Left colon (tissue), 2 donors: ENCODE measurements at regions not wholly inside any gene's neighbourhood (a gene's known extent, or its start where the extent isn't known, plus 50 kb on each side); places are given as distances from the start of the nearest gene placed in this dataset.
"Not testable (repeated sequence)": the region's sequence is repeated elsewhere in the genome, so short reads cannot be mapped to it uniquely, and the experiment has no call there.

ENCODE experiments used
- ATAC-seq: fragments of 200-7000 bp; cut with Tn5 transposase; one replicate; pipeline ENCODE4 v1.9.1; 2020; ENCODE audit warnings: mild to moderate bottlenecking, moderate library complexity
- DNase-seq, 2 donors: peaks; one replicate each; pipeline ENCODE4 v3.0.0-alpha.2; 2020
- intact Hi-C, 2 donors: fragments of 100-400 bp; cut with DNase I in 1 of 2; cut with micrococcal nuclease in 1 of 2; formaldehyde crosslinking; loops; one replicate each; pipeline versions ENCODE4 v1.11.2 to v1.14.0; 2022; cut with DNase I, micrococcal nuclease
- donor health status: DM: no; HTN: no; CAD: no.
- donor health status: DM: yes; HTN: yes; CAD: no.

DNA sequence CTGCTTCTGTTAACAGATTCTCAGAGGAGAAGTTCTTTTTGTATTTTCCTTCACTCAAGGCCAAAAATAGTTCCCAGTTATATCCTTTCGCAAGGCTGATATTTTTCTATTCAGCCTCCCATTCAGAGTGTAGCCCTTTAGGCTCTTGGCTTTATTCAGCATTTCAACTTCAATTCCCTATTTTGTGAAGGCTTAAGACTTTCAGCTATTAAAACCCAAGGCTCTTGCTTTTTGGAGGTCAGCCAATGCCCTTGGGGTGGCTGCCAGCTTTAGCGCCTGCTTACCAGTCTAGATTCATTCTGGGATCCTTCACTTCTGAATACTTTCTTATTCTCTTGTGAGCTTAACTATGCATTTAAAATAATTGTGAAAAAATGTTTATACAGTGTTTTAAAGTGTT lies 57.3 kb upstream of the ADGRA3 start:
- ATAC-seq: no peak
- intact Hi-C loops: no loop called here
- peak in 1 of 2 donors; percentile 30 for DNase-seq

DNA sequence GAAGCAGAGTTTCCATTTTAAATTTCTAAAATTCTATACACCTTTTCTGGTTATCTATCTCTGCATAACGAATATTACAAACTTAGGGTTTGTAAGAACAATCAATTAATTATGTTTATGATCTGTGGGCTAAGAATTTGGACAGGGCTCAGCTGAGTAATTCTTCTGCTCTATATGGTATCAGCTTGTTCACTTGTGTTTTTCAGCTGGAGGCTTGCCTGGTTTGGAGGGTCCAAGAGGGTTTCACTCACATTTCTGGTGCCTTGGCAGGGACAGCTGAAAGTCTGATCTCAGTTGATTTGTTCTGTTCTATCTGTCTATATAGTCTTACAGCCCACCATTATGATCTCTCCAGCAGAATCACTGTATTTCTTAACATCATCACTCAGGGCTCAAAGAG lies 57.8 kb upstream of the ADGRA3 start:
- intact Hi-C loops: no loop called here
- ATAC-seq (no peak), DNase-seq (no peak)

DNA sequence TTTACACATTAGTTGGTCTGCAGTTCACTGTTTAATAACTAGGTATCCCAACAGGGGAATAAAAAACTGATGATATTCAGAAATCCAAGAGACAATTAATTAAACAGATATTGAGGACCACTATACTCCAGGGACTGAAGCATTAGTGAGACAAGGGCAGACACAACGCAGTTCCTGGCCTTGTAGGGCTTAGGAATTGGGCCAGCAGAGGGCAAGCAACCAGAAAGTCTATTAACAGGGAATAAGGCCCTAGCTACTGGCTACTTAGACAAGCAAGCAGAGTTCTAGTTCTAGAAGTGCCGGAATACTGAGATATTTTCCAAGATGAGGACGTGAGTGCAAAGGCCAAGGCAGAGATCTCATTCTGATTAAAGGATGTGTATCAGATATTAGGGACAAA lies 58.6 kb upstream of the ADGRA3 start:
- intact Hi-C loops: no loop called here
- ATAC-seq: no peak
- no peak for DNase-seq

DNA sequence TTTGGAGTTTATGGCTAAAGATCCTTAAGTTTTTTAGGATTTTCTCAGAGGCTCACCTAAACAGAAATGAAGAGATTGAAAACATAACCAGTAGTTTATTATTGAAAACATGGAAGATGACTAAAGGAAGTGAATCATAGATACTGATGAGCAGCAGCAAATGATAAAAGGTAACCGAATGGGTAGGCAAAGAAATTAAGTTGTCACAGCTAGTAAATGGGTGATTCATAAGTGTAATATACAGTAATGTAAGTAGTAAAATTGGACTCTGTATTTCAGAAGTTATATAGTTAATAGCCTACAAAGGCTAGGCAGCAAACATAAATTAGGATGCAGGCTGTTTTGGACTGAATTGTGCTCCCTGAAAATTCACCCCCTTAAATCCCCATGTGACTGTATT lies 59.0 kb upstream of the ADGRA3 start:
- ATAC-seq (peak; percentile 44), DNase-seq (no peak)
- intact Hi-C loops: no loop called here

DNA sequence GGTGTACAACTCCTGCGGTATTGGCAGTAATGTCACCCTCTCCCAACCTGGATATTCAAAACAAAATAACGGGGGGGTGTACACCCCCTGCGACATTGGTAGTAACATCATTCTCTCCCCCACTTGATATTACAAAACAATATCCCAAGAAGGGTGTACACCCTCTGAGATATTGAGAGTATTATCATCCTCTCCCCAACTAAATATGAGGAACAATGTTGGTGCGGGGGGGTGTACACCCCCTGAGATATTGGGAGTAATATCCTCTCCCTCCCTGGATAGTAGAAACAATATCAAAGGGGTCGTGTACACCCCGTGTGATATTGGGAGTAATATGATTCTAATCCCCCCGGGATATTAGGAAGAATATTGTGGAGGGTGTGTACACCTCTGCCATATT lies 71.4 kb upstream of the ADGRA3 start:
- ATAC-seq (no peak), DNase-seq (no peak)
- intact Hi-C loops: no loop called here

DNA sequence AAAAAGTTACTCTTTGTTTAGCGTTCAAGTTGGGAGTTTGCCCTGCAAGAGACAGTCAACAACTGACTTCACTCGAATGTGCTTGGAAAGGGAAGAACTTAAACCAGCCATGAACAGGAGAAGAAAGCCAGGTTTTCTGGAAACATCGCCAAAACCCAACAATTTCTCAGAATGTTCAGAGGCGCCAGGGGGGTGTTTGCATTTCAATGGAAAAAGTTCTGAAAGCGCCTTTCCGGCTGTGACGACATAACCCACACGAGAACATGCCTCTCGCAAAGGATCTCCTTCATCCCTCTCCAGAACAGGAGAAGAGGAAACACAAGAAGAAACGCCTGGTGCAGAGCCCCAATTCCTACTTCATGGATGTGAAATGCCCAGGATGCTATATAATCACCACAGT lies 78.1 kb upstream of the ADGRA3 start:
- no peak for ATAC-seq
- intact Hi-C loops: loop anchor here in 1 of 2 donors (10.0 kb wide), 1 partner anchor 179 kb away; no protein-coding TSS in a partner anchor
- no peak for DNase-seq

DNA sequence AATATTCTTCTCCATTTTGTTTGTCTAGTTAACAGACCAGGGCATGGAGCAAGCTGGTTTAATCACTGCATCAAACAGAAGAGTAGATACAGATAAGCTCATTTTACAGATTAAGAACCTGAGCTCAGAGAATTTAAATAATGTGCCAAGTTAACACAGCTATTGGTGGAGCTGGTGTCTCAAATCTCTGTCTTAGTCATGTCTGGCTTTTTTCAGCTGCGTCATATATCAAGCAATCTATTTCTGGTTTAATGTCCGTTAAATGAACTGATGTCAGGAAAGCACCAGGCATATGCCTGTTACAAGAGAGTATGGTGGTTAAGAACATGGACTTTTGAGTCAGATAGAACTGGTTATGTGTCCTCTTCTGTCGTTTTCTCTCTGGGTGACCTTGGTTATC lies 79.8 kb upstream of the ADGRA3 start:
- ATAC-seq (no peak), DNase-seq (no peak)
- intact Hi-C loops: loop anchor here in 1 of 2 donors (10.0 kb wide), 1 partner anchor 181 kb away; no protein-coding TSS in a partner anchor

DNA sequence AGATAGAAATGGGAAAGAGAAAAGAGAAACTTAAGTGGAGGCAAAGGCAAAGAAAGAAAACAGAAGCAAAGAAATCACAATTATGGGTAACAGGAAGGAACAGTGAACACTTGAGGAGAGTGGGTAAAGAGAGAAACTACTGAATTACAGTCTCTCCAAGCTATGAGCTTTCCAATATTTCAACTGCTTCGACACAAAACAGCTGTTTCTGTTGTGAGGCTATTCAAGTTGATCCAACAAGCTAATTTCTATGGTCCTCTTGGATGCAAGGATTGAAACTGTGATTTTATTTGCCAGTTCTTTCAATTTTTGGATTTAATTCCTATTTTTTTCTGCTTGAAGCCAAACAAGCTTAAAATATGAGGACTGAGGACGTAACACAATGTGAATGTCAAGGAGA lies 80.5 kb upstream of the ADGRA3 start:
- no peak for ATAC-seq
- no peak for DNase-seq
- intact Hi-C loops: loop anchor here in 1 of 2 donors (10.0 kb wide), 1 partner anchor 182 kb away; no protein-coding TSS in a partner anchor

DNA sequence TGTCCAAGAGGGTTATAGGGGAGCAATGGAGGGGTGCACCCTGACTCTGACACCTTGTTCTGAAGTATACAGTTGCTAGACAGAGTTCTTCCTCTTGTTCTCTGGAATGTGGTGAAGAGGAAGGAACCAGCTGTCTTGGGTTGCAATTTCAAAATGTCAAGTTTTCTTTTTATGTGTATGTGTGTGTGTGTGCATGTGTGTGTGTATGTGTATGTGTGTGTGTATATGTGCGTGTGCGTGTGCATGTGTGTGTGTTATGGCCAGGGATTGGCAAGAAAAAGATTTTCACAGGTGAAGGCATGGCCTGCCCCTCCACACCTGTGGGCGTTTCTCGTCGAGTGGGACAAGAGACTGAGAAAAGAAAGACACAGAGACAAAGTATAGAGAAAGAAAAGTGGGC lies 81.6 kb upstream of the ADGRA3 start:
- no peak for ATAC-seq
- DNase-seq: no peak
- intact Hi-C loops: loop anchor here in 1 of 2 donors (10.0 kb wide), 1 partner anchor 183 kb away; no protein-coding TSS in a partner anchor

DNA sequence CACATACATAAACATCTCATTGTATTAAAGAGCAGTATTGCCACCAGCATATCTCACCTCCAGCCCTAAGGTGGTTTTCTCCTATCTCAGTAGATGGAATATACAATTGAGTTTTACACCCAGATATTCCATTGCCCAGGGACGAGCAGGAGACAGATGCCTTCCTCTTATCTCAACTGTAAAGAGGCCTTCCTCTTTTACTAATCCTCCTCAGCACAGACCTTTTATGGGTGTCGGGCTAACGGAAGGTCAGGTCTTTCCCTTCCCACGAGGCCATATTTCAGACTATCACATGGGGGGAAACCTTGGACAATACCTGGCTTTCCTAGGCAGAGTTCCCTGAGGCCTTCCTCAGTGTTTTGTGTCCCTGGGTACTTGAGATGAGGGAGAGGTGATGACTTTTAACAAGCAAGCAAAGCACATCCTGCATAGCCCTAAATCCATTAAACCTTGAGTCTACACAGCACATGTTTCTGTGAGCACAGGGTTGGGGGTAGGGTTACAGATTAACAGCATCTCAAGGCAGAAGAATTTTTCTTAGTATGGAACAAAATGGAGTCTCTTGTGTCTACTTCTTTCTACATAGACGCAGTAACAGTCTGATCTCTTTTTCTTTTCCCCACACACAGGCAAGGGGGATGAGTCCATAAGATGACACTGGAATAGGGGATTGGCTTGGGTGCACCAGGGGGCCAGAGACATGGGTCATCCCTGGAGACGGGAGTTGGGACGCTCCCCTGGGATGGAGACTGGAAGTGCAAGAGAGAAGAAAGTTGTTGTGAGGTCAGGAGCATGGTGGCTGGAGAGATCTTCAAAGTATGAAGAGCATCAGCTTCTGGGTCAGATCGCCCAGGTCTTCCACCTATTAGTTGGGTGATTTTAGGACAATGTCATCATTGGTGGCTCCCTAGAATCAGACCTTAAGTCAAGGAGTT lies 82.5 kb upstream of the ADGRA3 start:
- ATAC-seq, DNase-seq: not testable (repeated sequence)
- intact Hi-C loops: loop anchor here in 1 of 2 donors (10.0 kb wide), 1 partner anchor 184 kb away; no protein-coding TSS in a partner anchor

DNA sequence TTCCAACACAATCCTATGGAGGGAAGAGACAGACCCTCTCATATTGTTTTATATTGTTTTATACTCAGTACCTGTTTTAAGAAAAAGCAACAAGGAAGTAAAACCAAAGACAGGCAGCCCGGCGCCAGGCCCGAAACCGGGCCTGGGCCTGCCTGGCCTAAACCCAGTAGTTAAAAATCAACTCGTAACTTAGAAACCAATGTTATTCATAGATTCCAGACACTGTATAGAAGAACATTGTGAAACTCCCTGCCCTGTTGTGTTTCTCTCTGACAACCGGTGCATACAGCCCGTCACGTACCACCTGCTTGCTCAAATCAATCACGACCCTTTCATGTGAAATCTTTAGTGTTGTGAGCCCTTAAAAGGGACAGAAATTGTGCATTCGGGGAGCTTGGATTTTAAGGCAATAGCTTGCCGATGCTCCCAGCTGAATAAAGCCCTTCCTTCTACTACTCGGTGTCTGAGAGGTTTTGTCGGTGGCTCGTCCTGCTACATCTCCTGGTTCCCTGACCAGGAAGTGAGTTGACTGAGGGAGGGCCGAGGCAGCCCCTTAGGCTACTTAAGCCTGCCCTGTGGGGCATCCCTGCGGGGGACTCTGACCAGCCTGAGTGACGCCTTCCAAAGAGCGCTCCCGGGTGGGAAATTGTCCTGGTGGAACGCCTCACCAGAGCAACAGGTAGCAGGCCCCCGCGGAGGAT lies 83.5 kb upstream of the ADGRA3 start:
- not testable (repeated sequence) for DNase-seq, ATAC-seq
- intact Hi-C loops: loop anchor here in 1 of 2 donors (10.0 kb wide), 1 partner anchor 185 kb away; no protein-coding TSS in a partner anchor

DNA sequence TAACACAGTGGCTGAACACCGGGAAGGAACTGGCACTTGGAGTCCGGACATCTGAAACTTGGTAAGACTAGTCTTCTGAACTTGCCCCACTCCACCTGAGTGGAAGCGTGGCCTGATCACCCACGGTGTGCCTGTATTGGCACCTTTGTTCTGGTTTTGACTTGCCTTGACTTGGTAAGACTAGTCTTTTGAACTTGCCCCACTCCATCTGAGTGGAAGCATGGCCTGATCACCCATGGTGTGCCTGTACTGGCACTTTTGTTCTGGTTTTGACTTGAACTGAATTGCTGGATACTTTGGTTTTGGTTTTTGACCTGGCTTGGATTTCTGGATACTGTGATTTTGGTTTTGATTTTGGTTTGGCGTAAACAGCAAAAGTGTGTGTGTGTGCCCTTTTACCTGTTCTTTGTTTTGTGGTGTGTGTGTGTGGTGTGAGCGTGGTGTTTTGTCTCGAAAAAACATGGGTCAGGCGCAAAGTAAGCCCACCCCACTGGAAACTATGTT lies 84.1 kb upstream of the ADGRA3 start:
- not testable (repeated sequence) for ATAC-seq

DNA sequence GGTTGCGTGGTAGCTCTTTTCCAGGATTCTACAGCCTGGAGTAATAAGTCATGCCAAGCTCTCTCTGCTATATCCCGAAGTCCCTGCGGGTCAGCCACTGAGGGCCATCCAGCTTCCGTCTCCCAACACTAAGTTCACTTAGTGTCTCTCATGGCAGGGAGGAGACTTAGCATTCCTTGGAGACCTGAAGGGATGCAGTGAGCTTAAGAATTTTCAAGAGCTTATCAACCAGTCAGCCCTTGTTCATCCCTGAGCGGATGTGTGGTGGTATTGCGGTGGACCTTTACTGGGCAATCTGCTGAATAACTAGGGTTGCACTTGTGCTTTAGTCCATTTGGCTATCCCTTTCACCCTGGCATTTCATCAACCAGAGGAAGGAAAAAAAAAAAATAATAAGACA lies 85.8 kb upstream of the ADGRA3 start:
- ATAC-seq, intact Hi-C loops, DNase-seq: not testable (repeated sequence)

More for the DNA sequence above, 84.1 kb upstream of the ADGRA3 start:
- not testable (repeated sequence) for DNase-seq
- intact Hi-C loops: loop anchor here in 1 of 2 donors (10.0 kb wide), 1 partner anchor 185 kb away; no protein-coding TSS in a partner anchor

DNA sequence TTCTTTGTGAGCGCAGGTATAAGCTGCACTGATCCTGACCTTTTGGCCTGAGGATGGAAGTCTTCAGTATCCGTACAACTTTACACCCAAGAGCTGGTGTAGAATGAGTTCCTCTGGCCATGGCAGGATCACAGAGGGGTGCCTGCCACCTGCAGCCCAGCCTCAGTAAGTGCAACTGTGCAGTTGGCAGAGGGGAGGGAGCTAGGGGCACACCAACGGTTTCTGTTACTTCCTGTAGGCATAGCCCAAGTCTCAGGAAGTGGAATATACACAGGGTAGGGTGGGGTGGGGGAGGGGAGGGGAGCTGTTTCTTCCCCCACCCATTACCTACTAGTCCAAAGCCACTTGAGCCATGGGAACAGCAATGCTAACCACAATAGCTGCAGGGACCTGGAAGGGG lies 85.4 kb upstream of the GBA3 start:
- ATAC-seq (peak; percentile 100), DNase-seq (peak; percentile 43 to 49)
- intact Hi-C loops: no loop called here

DNA sequence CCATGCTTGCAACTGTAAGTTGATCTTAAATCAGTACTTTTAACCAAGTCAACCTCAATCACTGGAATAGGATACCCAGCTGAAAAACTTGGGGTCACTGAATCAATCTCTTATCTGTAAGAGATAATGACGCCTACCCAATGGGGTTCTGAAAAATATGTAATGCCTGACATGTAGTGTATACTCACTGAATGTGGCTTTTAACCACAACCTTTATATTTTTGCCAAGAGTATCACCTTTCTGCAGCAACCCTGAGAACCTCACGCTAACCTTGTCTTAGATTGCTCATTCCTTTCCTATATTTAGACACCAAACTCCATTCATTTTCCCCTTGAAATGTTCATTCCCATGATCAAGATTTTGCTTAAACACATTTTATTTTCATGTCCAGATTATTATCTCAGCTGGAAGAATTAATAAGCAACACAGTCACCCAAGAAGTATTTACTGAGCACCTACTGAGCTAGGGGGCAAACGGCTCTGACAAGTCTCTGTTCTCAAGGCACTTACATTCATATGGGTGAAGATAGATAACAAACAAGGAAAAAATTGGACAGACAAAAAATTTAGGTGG lies 82.7 kb upstream of the GBA3 start:
- ATAC-seq, DNase-seq, intact Hi-C loops: not testable (repeated sequence)

DNA sequence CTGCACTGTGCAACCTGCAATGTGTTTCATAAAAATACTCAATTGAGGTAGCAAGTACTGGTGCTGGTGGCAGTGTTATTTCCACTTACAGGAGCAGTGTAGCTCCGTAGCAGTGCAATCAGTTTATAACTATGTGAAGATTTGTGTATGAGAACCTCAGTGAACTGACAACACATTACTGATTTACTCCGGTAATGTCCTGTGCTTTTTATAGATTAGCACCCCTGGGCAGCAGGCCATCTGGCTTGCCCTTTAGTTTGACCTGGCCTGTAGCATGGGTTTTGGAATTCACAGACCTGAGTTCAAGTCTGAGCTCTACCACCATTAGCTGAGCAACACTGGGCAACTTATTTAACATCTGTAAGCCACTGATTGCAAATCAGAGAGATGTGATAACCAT lies 78.6 kb upstream of the GBA3 start:
- no peak for DNase-seq
- intact Hi-C loops: no loop called here
- ATAC-seq: no peak

DNA sequence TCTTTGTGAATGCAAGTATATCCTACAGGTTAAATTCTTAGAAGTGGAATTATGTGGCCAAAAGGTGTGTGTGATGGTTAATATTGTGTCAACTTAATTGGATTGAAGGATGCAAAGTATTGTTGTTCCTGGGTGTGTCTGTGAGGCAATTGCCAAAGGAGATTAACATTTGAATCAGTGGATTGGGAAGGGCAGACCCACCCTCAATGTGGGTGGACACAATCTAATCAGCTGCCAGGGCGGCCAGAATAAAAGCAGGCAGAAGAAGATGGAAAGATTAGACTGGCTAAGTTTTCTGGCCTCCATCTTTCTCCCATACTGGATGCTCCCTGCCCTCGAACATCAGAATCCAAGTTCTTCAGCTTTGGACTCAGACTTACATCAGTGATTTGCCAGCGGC lies 76.2 kb upstream of the GBA3 start:
- DNase-seq: no peak
- intact Hi-C loops: no loop called here
- no peak for ATAC-seq

DNA sequence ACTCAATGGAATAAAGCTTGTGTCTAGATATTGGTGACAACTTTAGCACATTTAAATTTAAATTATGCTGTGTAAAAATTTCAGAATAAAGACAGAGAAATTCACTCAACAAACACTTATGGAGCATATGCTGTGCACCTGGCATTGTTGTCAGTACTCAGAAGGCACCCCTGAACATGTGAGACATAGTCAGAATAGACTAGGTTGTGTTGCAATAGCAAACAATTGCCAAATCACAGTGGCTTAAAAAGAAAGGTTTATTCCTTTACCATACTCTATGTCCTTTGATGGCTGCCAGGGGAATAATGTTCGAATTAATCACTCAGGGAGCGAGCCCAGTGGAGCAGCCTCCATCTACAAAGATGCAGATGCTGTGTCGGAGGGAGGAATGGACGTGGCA lies 72.6 kb upstream of the GBA3 start:
- intact Hi-C loops, DNase-seq, ATAC-seq: not testable (repeated sequence)

DNA sequence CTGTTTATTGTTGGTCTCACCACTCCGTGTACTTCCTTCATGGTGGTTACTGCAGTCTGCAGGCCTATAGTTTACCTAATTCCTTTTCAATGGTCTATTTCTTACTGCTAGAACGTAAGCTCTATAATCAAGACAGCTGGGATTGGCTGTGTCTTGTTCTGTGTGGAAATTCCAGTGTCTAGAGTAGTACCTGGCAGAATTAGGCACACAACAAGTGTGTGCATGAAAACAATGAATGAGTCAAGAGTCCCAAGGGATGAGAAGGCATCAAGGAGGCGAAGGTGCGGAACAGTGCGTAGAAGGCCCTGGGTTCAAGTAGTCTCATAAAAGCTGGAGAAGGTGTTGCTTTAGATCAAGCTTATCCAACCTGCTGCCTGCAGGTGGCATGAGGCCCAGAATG lies 70.8 kb upstream of the GBA3 start:
- ATAC-seq: not testable (repeated sequence)

More for the DNA sequence above, 70.8 kb upstream of the GBA3 start:
- intact Hi-C loops, DNase-seq: not testable (repeated sequence)
